ENCODE measurements at regions not wholly inside any gene's neighbourhood (a gene's known extent, or its start where the extent isn't known, plus 50 kb on each side); places are given as distances from the start of the nearest gene placed in this dataset.

GRCh38 chr1:56360021-56360420 lies 219.3 kb downstream of the PLPP3 start:
- no peak overlapping the region for H2BK12ac ChIP-seq (ENCODE audit: low read length)
- no peak overlapping the region for H3K4me3 ChIP-seq (ENCODE audit: low read length in 2 of 2)
- no peak overlapping the region for H3K9ac ChIP-seq (ENCODE audit: low read depth, low read length, poor library complexity)
- no peak for DNase-seq (ENCODE audit: low spot score)
- no CpG with 5 or more reads among the region's 3 CpGs for WGBS, 2 donors (ENCODE audit: extremely low coverage in 2 of 2, insufficient read length in 2 of 2, insufficient replicate concordance in 1 of 2)
- no peak overlapping the region for H2AFZ ChIP-seq (ENCODE audit: low read length)
- H2BK5ac ChIP-seq (ENCODE audit: low read length), result no peak overlapping the region
- no peak overlapping the region for H4K91ac ChIP-seq (ENCODE audit: low read depth, low read length, poor library complexity)
- no peaks in the 10 kb centered on the region for H3K79me1 ChIP-seq (ENCODE audit: low read depth, low read length)
- H3K4me2 ChIP-seq (ENCODE audit: insufficient read depth, low read length, poor library complexity, severe bottlenecking), result no peak overlapping the region
- peaks cover 2 to 10% of the 10 kb centered on the region in 2 donors for H3K4me1 ChIP-seq (ENCODE audit: control insufficient read depth in 2 of 2, insufficient read depth in 1 of 2, low read depth in 1 of 2, low read length in 2 of 2)
- no peak overlapping the region for H3K4ac ChIP-seq (ENCODE audit: low read length)
- no peak overlapping the region for H2BK120ac ChIP-seq (ENCODE audit: low read depth, low read length)
- no peak overlapping the region for H4K8ac ChIP-seq (ENCODE audit: low read depth, low read length)
- H3K27me3 ChIP-seq (ENCODE audit: control insufficient read depth in 3 of 3, insufficient read depth in 3 of 3, low read depth in 1 of 3, low read length in 3 of 3), result no peaks in the 10 kb centered on the region
- no peak overlapping the region for H2BK15ac ChIP-seq (ENCODE audit: low read length)
- H3K27ac ChIP-seq (replicated peaks; ENCODE audit: low read length), result no peak overlapping the region
- H2AK5ac ChIP-seq (ENCODE audit: low read depth, low read length), result no peak overlapping the region
- peaks cover 0 to 2% of the 10 kb centered on the region in 2 donors for H3K9me3 ChIP-seq (replicated peaks in 1 of 2; ENCODE audit: control insufficient read depth in 2 of 2, insufficient read depth in 1 of 2, low read depth in 1 of 2, low read length in 2 of 2)
- no peaks in the 10 kb centered on the region for H3K36me3 ChIP-seq (replicated peaks in 1 of 2; ENCODE audit: control insufficient read depth in 2 of 2, insufficient read depth in 2 of 2, low read length in 2 of 2)
- no peak overlapping the region for H3K18ac ChIP-seq (ENCODE audit: low read length)
- no peak overlapping the region for H3K14ac ChIP-seq (ENCODE audit: low read length)
- no peak overlapping the region for H3K23ac ChIP-seq (ENCODE audit: low read depth, low read length, poor library complexity)

GRCh38 chr1:56359056-56359455 lies 220.3 kb downstream of the PLPP3 start:
- Histone ChIP-seq H2BK12ac (ENCODE audit: low read length) (no peak overlapping the region), H3K4me1 (ENCODE audit: control insufficient read depth in 2 of 2, insufficient read depth in 1 of 2, low read depth in 1 of 2, low read length in 2 of 2) (peaks cover 2 to 10% of the 10 kb centered on the region in 2 donors), H3K36me3 (replicated peaks in 1 of 2; ENCODE audit: control insufficient read depth in 2 of 2, insufficient read depth in 2 of 2, low read length in 2 of 2) (no peaks in the 10 kb centered on the region), H3K9me3 (replicated peaks in 1 of 2; ENCODE audit: control insufficient read depth in 2 of 2, insufficient read depth in 1 of 2, low read depth in 1 of 2, low read length in 2 of 2) (peaks cover 0 to 2% of the 10 kb centered on the region in 2 donors), H4K8ac (ENCODE audit: low read depth, low read length) (no peak overlapping the region), H3K79me1 (ENCODE audit: low read depth, low read length) (no peaks in the 10 kb centered on the region), H3K4ac (ENCODE audit: low read length) (no peak overlapping the region), H3K27ac (replicated peaks; ENCODE audit: low read length) (no peak overlapping the region), H3K27me3 (ENCODE audit: control insufficient read depth in 3 of 3, insufficient read depth in 3 of 3, low read depth in 1 of 3, low read length in 3 of 3) (no peaks in the 10 kb centered on the region), H2BK120ac (ENCODE audit: low read depth, low read length) (no peak overlapping the region), H2AFZ (ENCODE audit: low read length) (no peak overlapping the region), H3K4me2 (ENCODE audit: insufficient read depth, low read length, poor library complexity, severe bottlenecking) (no peak overlapping the region), H2AK5ac (ENCODE audit: low read depth, low read length) (no peak overlapping the region), H3K9ac (ENCODE audit: low read depth, low read length, poor library complexity) (no peak overlapping the region), H2BK15ac (ENCODE audit: low read length) (no peak overlapping the region), H2BK5ac (ENCODE audit: low read length) (no peak overlapping the region), H3K4me3 (ENCODE audit: low read length in 2 of 2) (no peak overlapping the region), H3K14ac (ENCODE audit: low read length) (no peak overlapping the region), H4K91ac (ENCODE audit: low read depth, low read length, poor library complexity) (no peak overlapping the region), H3K18ac (ENCODE audit: low read length) (peak overlapping the region; percentile 8), H3K23ac (ENCODE audit: low read depth, low read length, poor library complexity) (no peak overlapping the region)
- WGBS, 2 donors (ENCODE audit: extremely low coverage in 2 of 2, insufficient read length in 2 of 2, insufficient replicate concordance in 1 of 2), result no CpG with 5 or more reads among the region's 2 CpGs
- no peak for DNase-seq (ENCODE audit: low spot score)

GRCh38 chr1:56357927-56358690 lies 221.3 kb downstream of the PLPP3 start:
- Histone ChIP-seq H2AFZ (ENCODE audit: low read length) (peak overlapping the region; percentile 2), H2BK15ac (ENCODE audit: low read length) (no peak overlapping the region), H2BK12ac (ENCODE audit: low read length) (no peak overlapping the region), H3K9ac (ENCODE audit: low read depth, low read length, poor library complexity) (no peak overlapping the region), H3K4me1 (ENCODE audit: control insufficient read depth in 2 of 2, insufficient read depth in 1 of 2, low read depth in 1 of 2, low read length in 2 of 2) (peaks cover 2 to 3% of the 10 kb centered on the region in 2 donors), H3K23ac (ENCODE audit: low read depth, low read length, poor library complexity) (no peak overlapping the region), H3K4me3 (ENCODE audit: low read length in 2 of 2) (no peak overlapping the region), H3K79me1 (ENCODE audit: low read depth, low read length) (no peaks in the 10 kb centered on the region), H3K18ac (ENCODE audit: low read length) (no peak overlapping the region), H3K4ac (ENCODE audit: low read length) (no peak overlapping the region), H4K91ac (ENCODE audit: low read depth, low read length, poor library complexity) (no peak overlapping the region), H3K27me3 (ENCODE audit: control insufficient read depth in 3 of 3, insufficient read depth in 3 of 3, low read depth in 1 of 3, low read length in 3 of 3) (no peaks in the 10 kb centered on the region), H3K9me3 (replicated peaks in 1 of 2; ENCODE audit: control insufficient read depth in 2 of 2, insufficient read depth in 1 of 2, low read depth in 1 of 2, low read length in 2 of 2) (no peaks in the 10 kb centered on the region), H3K36me3 (replicated peaks in 1 of 2; ENCODE audit: control insufficient read depth in 2 of 2, insufficient read depth in 2 of 2, low read length in 2 of 2) (no peaks in the 10 kb centered on the region), H2BK5ac (ENCODE audit: low read length) (no peak overlapping the region), H4K8ac (ENCODE audit: low read depth, low read length) (no peak overlapping the region), H2BK120ac (ENCODE audit: low read depth, low read length) (no peak overlapping the region), H3K14ac (ENCODE audit: low read length) (no peak overlapping the region), H3K4me2 (ENCODE audit: insufficient read depth, low read length, poor library complexity, severe bottlenecking) (no peak overlapping the region), H3K27ac (replicated peaks; ENCODE audit: low read length) (no peak overlapping the region), H2AK5ac (ENCODE audit: low read depth, low read length) (no peak overlapping the region)
- WGBS, 2 donors (ENCODE audit: extremely low coverage in 2 of 2, insufficient read length in 2 of 2, insufficient replicate concordance in 1 of 2), result no CpG with 5 or more reads among the region's 3 CpGs
- no peak for DNase-seq (ENCODE audit: low spot score)

- WGBS, 2 donors (ENCODE audit: extremely low coverage in 2 of 2, insufficient read length in 2 of 2, insufficient replicate concordance in 1 of 2), result no CpG with 5 or more reads among the region's 11 CpGs
- Histone ChIP-seq H3K18ac (ENCODE audit: low read length) (no peak overlapping the region), H3K9me3 (replicated peaks in 1 of 2; ENCODE audit: control insufficient read depth in 2 of 2, insufficient read depth in 1 of 2, low read depth in 1 of 2, low read length in 2 of 2) (no peaks in the 10 kb centered on the region), H3K4me3 (ENCODE audit: low read length in 2 of 2) (no peak overlapping the region), H2BK12ac (ENCODE audit: low read length) (no peak overlapping the region), H3K4me2 (ENCODE audit: insufficient read depth, low read length, poor library complexity, severe bottlenecking) (no peak overlapping the region), H3K23ac (ENCODE audit: low read depth, low read length, poor library complexity) (no peak overlapping the region), H3K4me1 (ENCODE audit: control insufficient read depth in 2 of 2, insufficient read depth in 1 of 2, low read depth in 1 of 2, low read length in 2 of 2) (peaks cover 0 to 2% of the 10 kb centered on the region in 2 donors), H3K27me3 (ENCODE audit: control insufficient read depth in 3 of 3, insufficient read depth in 3 of 3, low read depth in 1 of 3, low read length in 3 of 3) (no peaks in the 10 kb centered on the region), H3K9ac (ENCODE audit: low read depth, low read length, poor library complexity) (no peak overlapping the region), H3K27ac (replicated peaks; ENCODE audit: low read length) (no peak overlapping the region), H4K91ac (ENCODE audit: low read depth, low read length, poor library complexity) (no peak overlapping the region), H3K4ac (ENCODE audit: low read length) (no peak overlapping the region), H2BK15ac (ENCODE audit: low read length) (no peak overlapping the region), H2BK5ac (ENCODE audit: low read length) (no peak overlapping the region), H2AFZ (ENCODE audit: low read length) (no peak overlapping the region), H3K36me3 (replicated peaks in 1 of 2; ENCODE audit: control insufficient read depth in 2 of 2, insufficient read depth in 2 of 2, low read length in 2 of 2) (no peaks in the 10 kb centered on the region), H3K14ac (ENCODE audit: low read length) (no peak overlapping the region), H2AK5ac (ENCODE audit: low read depth, low read length) (no peak overlapping the region), H2BK120ac (ENCODE audit: low read depth, low read length) (no peak overlapping the region), H3K79me1 (ENCODE audit: low read depth, low read length) (no peaks in the 10 kb centered on the region), H4K8ac (ENCODE audit: low read depth, low read length) (no peak overlapping the region)
- no peak for DNase-seq (ENCODE audit: low spot score)
These were observed 222.9 kb downstream of the PLPP3 start for GRCh38 chr1:56356376-56356990.

Measured in neuronal stem cell (in vitro differentiated cells).